Activated CD4-positive, CD25-positive, alpha-beta regulatory T cell treated with anti-CD3 and anti-CD28 coated beads, Interleukin-2, amount 50 U/mL, for 24 hours (primary cell): ENCODE measurements at regions not wholly inside any gene's neighbourhood (a gene's known extent, or its start where the extent isn't known, plus 50 kb on each side); places are given as distances from the start of the nearest gene placed in this dataset.
"Not testable (repeated sequence)": the region's sequence is repeated elsewhere in the genome, so short reads cannot be mapped to it uniquely, and the experiment has no call there.

Experiments used
- ATAC-seq, 2 donors: fragments of 150-1000 bp; cut with Tn5 transposase; one replicate each; pipeline ENCODE4 v1.10.0; 2021; ENCODE audit warnings: mild to moderate bottlenecking in 1 of 2, moderate library complexity in 1 of 2

- no peak for ATAC-seq
Observed at GRCh38 chr15:94845390-94845716, 614.0 kb downstream of the MCTP2 start.

GRCh38 chr15:94847325-94847724 lies 616.0 kb downstream of the MCTP2 start:
- no peak for ATAC-seq

- ATAC-seq = no peak
Observed at GRCh38 chr15:94848054-94848453, 616.7 kb downstream of the MCTP2 start.

- no peak for ATAC-seq
Observed at GRCh38 chr15:94855018-94855408, 623.7 kb downstream of the MCTP2 start.

- ATAC-seq = no peak
Observed at GRCh38 chr15:94855409-94856266, 624.3 kb downstream of the MCTP2 start.

GRCh38 chr15:94856267-94856854 lies 625.0 kb downstream of the MCTP2 start:
- ATAC-seq = no peak

GRCh38 chr15:94857466-94857865 lies 626.1 kb downstream of the MCTP2 start:
- ATAC-seq = no peak

- no peak for ATAC-seq
Observed at GRCh38 chr15:94858011-94858410, 626.6 kb downstream of the MCTP2 start.

- no peak for ATAC-seq
Observed at GRCh38 chr15:94858449-94858848, 627.1 kb downstream of the MCTP2 start.

GRCh38 chr15:94858920-94859319 lies 627.6 kb downstream of the MCTP2 start:
- ATAC-seq = no peak

- no peak for ATAC-seq
Observed at GRCh38 chr15:94864600-94864999, 633.2 kb downstream of the MCTP2 start.

- ATAC-seq = not testable (repeated sequence)
Observed at GRCh38 chr15:94868265-94868664, 636.9 kb downstream of the MCTP2 start.

- ATAC-seq = no peak
Observed at GRCh38 chr15:94875550-94875949, 644.2 kb downstream of the MCTP2 start.

- no peak for ATAC-seq
Observed at GRCh38 chr15:94877833-94878232, 646.5 kb downstream of the MCTP2 start.

GRCh38 chr15:94882071-94882712 lies 650.8 kb downstream of the MCTP2 start:
- ATAC-seq = no peak

GRCh38 chr15:94887391-94887790 lies 656.0 kb downstream of the MCTP2 start:
- ATAC-seq = no peak

- ATAC-seq = no peak
Observed at GRCh38 chr15:94889153-94889552, 657.8 kb downstream of the MCTP2 start.

GRCh38 chr15:94893091-94893490 lies 661.7 kb downstream of the MCTP2 start:
- no peak for ATAC-seq

GRCh38 chr15:94894056-94894455 lies 662.7 kb downstream of the MCTP2 start:
- no peak for ATAC-seq

- ATAC-seq = no peak
Observed at GRCh38 chr15:94909510-94909909, 678.1 kb downstream of the MCTP2 start.

GRCh38 chr15:94910166-94910565 lies 678.8 kb downstream of the MCTP2 start:
- no peak for ATAC-seq

GRCh38 chr15:94912760-94913159 lies 681.4 kb downstream of the MCTP2 start:
- no peak for ATAC-seq

GRCh38 chr15:94917068-94917467 lies 685.7 kb downstream of the MCTP2 start:
- ATAC-seq = no peak

GRCh38 chr15:94921936-94922335 lies 690.6 kb downstream of the MCTP2 start:
- ATAC-seq = no peak
